Endothelial cell of umbilical vein (primary cell): ENCODE measurements at regions not wholly inside any gene's neighbourhood (a gene's known extent, or its start where the extent isn't known, plus 50 kb on each side); places are given as distances from the start of the nearest gene placed in this dataset.

Source experiments
- BruUV-seq: library from RNA; stranded (reverse); fragments of 400-500 nt; replicated peaks from 2 replicates; lab custom pipeline; 2021; lab: Mats Ljungman, UMichigan
- CTCF ChIA-PET: fragments of 300-600, 350-600 bp; sonication (Branson Sonifier 250); formaldehyde crosslinking; loops from one replicate; lab custom pipeline; 2021; ENCODE audit warnings: antibody characterized with exemption, inconsistent platforms; lab: Charles Lee
- POLR2A ChIA-PET: fragments of 300-600, 350-600 bp; sonication (Branson Sonifier 250); formaldehyde crosslinking; loops from one replicate; lab custom pipeline; 2021; ENCODE audit warnings: antibody characterized with exemption, inconsistent platforms; lab: Charles Lee
- DNase-seq: peaks from one replicate; pipeline ENCODE4 v3.0.0-alpha.2; 2011; ENCODE audit warnings: low read depth, low spot score
- FAIRE-seq: peaks from 2 replicates; lab custom pipeline; 2011; peaks lifted over from hg19 to GRCh38; lab: Jason Lieb, UNC
- H2AFZ ChIP-seq: 2 replicates; pipeline ENCODE4 v1.6.0; 2012; ENCODE audit warnings: low read depth, low read length, control low read depth, inconsistent platforms
- H3K27ac ChIP-seq: 2 replicates; pipeline ENCODE4 v1.5.1; 2011; ENCODE audit warnings: low read depth, mild to moderate bottlenecking, control low read depth, low read length, moderate library complexity; ENCODE audit not compliant: insufficient read depth
- H3K27me3 ChIP-seq, 2 experiments: 2 replicates each; pipeline versions ENCODE4 v1.6.0 to v1.6.1; 2011; ENCODE audit warnings: low read length in 2 of 2, mixed read lengths in 1 of 2; ENCODE audit not compliant: control insufficient read depth in 2 of 2, insufficient read depth in 2 of 2
- H3K36me3 ChIP-seq, 2 experiments: 2 replicates in 1 of 2; 3 replicates in 1 of 2; pipeline ENCODE4 v1.5.1; 2011; ENCODE audit warnings: low read length in 2 of 2, mild to moderate bottlenecking in 1 of 2, moderate library complexity in 1 of 2; ENCODE audit not compliant: control insufficient read depth in 2 of 2, insufficient read depth in 2 of 2; ENCODE audit errors: extremely low read depth in 1 of 2
- H3K4me1 ChIP-seq: 3 replicates; pipeline ENCODE4 v1.5.1; 2011; ENCODE audit warnings: mild to moderate bottlenecking, low read length; ENCODE audit not compliant: control insufficient read depth, insufficient read depth; ENCODE audit errors: extremely low read depth
- H3K4me2 ChIP-seq: 2 replicates; pipeline ENCODE4 v1.6.1; 2011; ENCODE audit warnings: low read length, control low read depth, mixed read lengths; ENCODE audit not compliant: insufficient read depth
- H3K4me3 ChIP-seq, 3 experiments: fragments of 200-600 bp in 1 of 3; sonication (generic), shearing (Covaris generic) in 1 of 3; replicated peaks in 1 of 3; 2 replicates each; pipeline ENCODE4 v1.5.1; 2011 to 2016; ENCODE audit warnings: control low read depth in 3 of 3, low read length in 3 of 3, mild to moderate bottlenecking in 2 of 3, inconsistent platforms in 1 of 3, low read depth in 1 of 3, moderate library complexity in 1 of 3; ENCODE audit not compliant: insufficient read depth in 1 of 3
- H3K79me2 ChIP-seq: 2 replicates; pipeline ENCODE4 v1.6.0; 2012; ENCODE audit warnings: low read length, inconsistent platforms; ENCODE audit not compliant: control insufficient read depth, insufficient read depth
- H3K9ac ChIP-seq: replicated peaks from 2 replicates; pipeline ENCODE3; 2011; ENCODE audit warnings: low read length, control low read depth; ENCODE audit not compliant: insufficient read depth; ENCODE audit errors: extremely low read depth
- H3K9me1 ChIP-seq: replicated peaks from 3 replicates; pipeline ENCODE4 v1.6.0; 2011; ENCODE audit warnings: mild to moderate bottlenecking, low read length; ENCODE audit not compliant: control insufficient read depth, insufficient read depth; ENCODE audit errors: extremely low read depth
- H3K9me3 ChIP-seq: replicated peaks from 2 replicates; pipeline ENCODE4 v1.5.1; 2012; ENCODE audit warnings: low read length, inconsistent platforms; ENCODE audit not compliant: control insufficient read depth, insufficient read depth
- H4K20me1 ChIP-seq: replicated peaks from 2 replicates; pipeline ENCODE3; 2011; ENCODE audit warnings: mild to moderate bottlenecking, low read length; ENCODE audit not compliant: control insufficient read depth, insufficient read depth; ENCODE audit errors: extremely low read depth
- CTCF ChIP-seq, 2 donors: IDR thresholded peaks; 1 replicate in 1 of 2; 2 replicates in 1 of 2; pipeline ENCODE4 v1.5.1; 2011; ENCODE audit warnings: low read length in 2 of 2, mild to moderate bottlenecking in 2 of 2, moderate library complexity in 2 of 2, control low read depth in 1 of 2, inconsistent platforms in 1 of 2, low read depth in 1 of 2; ENCODE audit not compliant: insufficient read depth in 1 of 2; ENCODE audit errors: extremely low read depth in 1 of 2
- EZH2 ChIP-seq: IDR thresholded peaks from 2 replicates; pipeline ENCODE4 v1.6.1; 2012; ENCODE audit warnings: borderline replicate concordance, low read depth, mild to moderate bottlenecking, moderate library complexity, low read length, inconsistent platforms; ENCODE audit not compliant: severe bottlenecking
- FOS ChIP-seq: IDR thresholded peaks from 2 replicates; pipeline ENCODE4 v1.6.1; 2011; ENCODE audit warnings: mild to moderate bottlenecking, low read length, moderate library complexity, borderline replicate concordance; ENCODE audit not compliant: insufficient read depth
- GATA2 ChIP-seq: IDR thresholded peaks from 2 replicates; pipeline ENCODE4 v1.7.0; 2011; ENCODE audit warnings: low read depth, mild to moderate bottlenecking, moderate library complexity, mixed read lengths, low read length; ENCODE audit not compliant: insufficient read length, insufficient read depth
- JUN ChIP-seq: IDR thresholded peaks from 2 replicates; pipeline ENCODE4 v1.6.1; 2011; ENCODE audit warnings: borderline replicate concordance, low read depth; ENCODE audit not compliant: insufficient read length, insufficient read depth
- MAX ChIP-seq: IDR thresholded peaks from 2 replicates; pipeline ENCODE4 v1.6.1; 2011; ENCODE audit not compliant: insufficient read depth, insufficient read length
- MYC ChIP-seq: IDR thresholded peaks from one replicate; pipeline ENCODE4 v1.6.1; 2011; ENCODE audit warnings: mild to moderate bottlenecking, low read depth, low read length
- POLR2A ChIP-seq: IDR thresholded peaks from 2 replicates; pipeline ENCODE4 v1.6.1; 2012; ENCODE audit warnings: low read depth, mild to moderate bottlenecking, control low read depth, low read length
- POLR2AphosphoS5 ChIP-seq: IDR thresholded peaks from 2 replicates; pipeline ENCODE4 v1.6.1; 2012; ENCODE audit warnings: low read depth, mild to moderate bottlenecking, control low read depth, low read length, moderate library complexity; ENCODE audit not compliant: insufficient read depth
- dilution Hi-C: fragments of 300-500 bp; cut with MboI; formaldehyde crosslinking; loops from one replicate; pipeline ENCODE4 v1.15.0; 2019; ENCODE audit warnings: low sequenced_read_pairs; ENCODE audit not compliant: extremely low pct_ligation_motif_present
- intact Hi-C: fragments of 100-400 bp; cut with micrococcal nuclease; formaldehyde crosslinking; loops from one replicate; pipeline ENCODE4 v1.10.0; 2022

GRCh38 chr7:9822458-9823290 is 1151.0 kb upstream of the PHF14 start:
- Histone ChIP-seq H3K4me2 (no peak overlapping the region), H3K4me3 (no peak overlapping the region), H2AFZ (no peak overlapping the region), H3K27me3 (no peaks in the 10 kb centered on the region), H3K36me3 (no peaks in the 10 kb centered on the region), H3K9me3 (peaks cover 2% of the 10 kb centered on the region), H3K9me1 (no peaks in the 10 kb centered on the region), H3K4me1 (no peaks in the 10 kb centered on the region), H3K27ac (no peak overlapping the region), H3K9ac (no peak overlapping the region), H3K79me2 (no peaks in the 10 kb centered on the region), H4K20me1 (no peaks in the 10 kb centered on the region)
- dilution Hi-C loops: no loop called here
- CTCF ChIA-PET: no interaction called here
- POLR2A ChIA-PET: no interaction called here
- intact Hi-C loops: no loop called here
- DNase-seq: no peak
- no TSS peak for BruUV-seq
- no peak for FAIRE-seq
- TF ChIP-seq MYC (no peak), POLR2AphosphoS5 (no peak), FOS (no peak), POLR2A (no peak), MAX (no peak), CTCF (IDR thresholded peaks at IDR 0.05; ENCODE audit: extremely low read depth in 1 of 2, insufficient read depth in 1 of 2, low read depth in 1 of 2, low read length in 2 of 2) (no peak), GATA2 (no peak), EZH2 (no peak), JUN (no peak)
